Retinal pigment epithelial cell (primary cell): ENCODE measurements at regions not wholly inside any gene's neighbourhood (a gene's known extent, or its start where the extent isn't known, plus 50 kb on each side); places are given as distances from the start of the nearest gene placed in this dataset.

ENCODE experiments used
- DNase-seq: peaks from one replicate; pipeline ENCODE4 v3.0.0-alpha.2; 2010; ENCODE audit warnings: low read depth
- H3K4me3 ChIP-seq: 2 replicates; pipeline ENCODE4 v1.5.1; 2011; ENCODE audit warnings: mild to moderate bottlenecking, low read length, control low read depth, moderate library complexity
- CTCF ChIP-seq: conservative IDR thresholded peaks from 2 replicates; pipeline ENCODE4 v1.5.1; 2011; ENCODE audit warnings: low read depth, low read length, control low read depth, inconsistent platforms

GRCh38 chr18:51997129-51997528, 342.9 kb upstream of the DCC start:
- TF ChIP-seq CTCF = no peak
- H3K4me3 ChIP-seq = no peak overlapping the region
- DNase-seq = no peak

- no peak for DNase-seq
- H3K4me3 ChIP-seq = no peak overlapping the region
- TF ChIP-seq CTCF = no peak
These were observed 341.9 kb upstream of the DCC start for GRCh38 chr18:51998066-51998465.

DNA sequence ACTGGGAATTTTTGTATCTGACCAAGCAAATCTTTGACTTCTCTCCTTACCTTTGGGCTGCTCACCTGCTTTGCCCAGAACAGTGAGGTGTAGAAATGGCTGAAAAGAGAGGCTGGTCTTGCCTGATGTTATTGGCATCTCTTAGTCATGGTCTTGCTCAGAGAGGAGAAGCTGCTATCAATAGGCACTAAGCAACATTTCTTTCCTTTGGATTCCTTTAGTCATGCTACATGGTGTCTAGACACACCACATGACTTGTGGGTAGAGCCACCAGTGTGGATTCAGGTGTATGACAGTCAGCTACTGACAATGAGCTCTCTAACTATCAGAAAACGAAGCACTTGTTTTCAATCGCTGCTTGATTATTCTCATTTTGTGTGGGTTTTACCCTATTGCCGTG, 341.3 kb upstream of the DCC start:
- no peak for TF ChIP-seq CTCF
- H3K4me3 ChIP-seq = no peak overlapping the region
- no peak for DNase-seq

GRCh38 chr18:51999351-51999750, 340.6 kb upstream of the DCC start:
- no peak for TF ChIP-seq CTCF
- no peak for DNase-seq
- no peak overlapping the region for H3K4me3 ChIP-seq

GRCh38 chr18:52000435-52000834, 339.6 kb upstream of the DCC start:
- TF ChIP-seq CTCF = no peak
- no peak for DNase-seq

DNA sequence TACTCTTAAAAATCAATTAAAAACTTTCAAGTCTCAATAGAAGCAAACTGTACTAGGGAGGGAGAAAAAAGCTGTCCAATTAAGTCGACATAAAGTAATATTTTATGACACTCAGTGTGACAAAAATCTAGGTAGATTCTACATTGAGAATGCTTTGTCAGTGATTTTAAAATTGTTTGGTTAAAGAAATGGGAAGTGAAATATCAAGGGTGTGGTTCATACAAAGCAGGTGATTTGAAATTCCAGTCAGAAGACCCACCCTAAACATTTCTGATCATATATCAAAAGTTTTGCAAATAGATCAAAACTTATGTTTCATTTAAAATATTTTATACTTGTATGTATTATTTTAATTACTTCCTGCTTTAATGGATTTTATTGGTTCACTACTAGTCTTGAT, 338.9 kb upstream of the DCC start:
- DNase-seq = no peak
- no peak for TF ChIP-seq CTCF

More at GRCh38 chr18:52000435-52000834, 339.6 kb upstream of the DCC start:
- H3K4me3 ChIP-seq = no peak overlapping the region

DNA sequence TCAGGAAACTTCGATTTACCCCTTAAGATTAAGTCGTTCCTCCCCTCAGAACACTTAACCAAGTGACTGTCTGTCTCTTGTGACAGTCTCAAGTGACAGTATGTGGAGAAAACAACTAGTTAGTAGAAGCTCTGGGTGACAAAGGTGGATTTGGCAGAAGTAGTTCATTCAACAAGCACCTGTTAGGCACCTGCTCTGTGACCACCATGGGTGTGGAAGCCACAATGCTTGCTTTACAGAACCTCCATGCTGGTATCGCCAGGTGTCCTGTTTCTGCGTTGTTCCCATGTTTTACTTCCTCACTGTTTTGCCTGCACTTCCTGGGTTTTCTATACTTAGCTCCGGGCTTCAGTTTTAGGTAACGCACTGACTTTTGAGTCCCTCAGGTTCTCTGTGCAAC, 337.4 kb upstream of the DCC start:
- no peak for DNase-seq
- H3K4me3 ChIP-seq = no peak overlapping the region
- no peak for TF ChIP-seq CTCF

More for the DNA sequence above, 338.9 kb upstream of the DCC start:
- no peak overlapping the region for H3K4me3 ChIP-seq
